HG03196 (cell line): ENCODE measurements at regions not wholly inside any gene's neighbourhood (a gene's known extent, or its start where the extent isn't known, plus 50 kb on each side); places are given as distances from the start of the nearest gene placed in this dataset.

ENCODE experiments used
- ATAC-seq: cut with Tn5 transposase; IDR thresholded peaks from one replicate; pipeline ENCODE4 v1.9.1; 2021; ENCODE audit not compliant: unreplicated experiment

DNA sequence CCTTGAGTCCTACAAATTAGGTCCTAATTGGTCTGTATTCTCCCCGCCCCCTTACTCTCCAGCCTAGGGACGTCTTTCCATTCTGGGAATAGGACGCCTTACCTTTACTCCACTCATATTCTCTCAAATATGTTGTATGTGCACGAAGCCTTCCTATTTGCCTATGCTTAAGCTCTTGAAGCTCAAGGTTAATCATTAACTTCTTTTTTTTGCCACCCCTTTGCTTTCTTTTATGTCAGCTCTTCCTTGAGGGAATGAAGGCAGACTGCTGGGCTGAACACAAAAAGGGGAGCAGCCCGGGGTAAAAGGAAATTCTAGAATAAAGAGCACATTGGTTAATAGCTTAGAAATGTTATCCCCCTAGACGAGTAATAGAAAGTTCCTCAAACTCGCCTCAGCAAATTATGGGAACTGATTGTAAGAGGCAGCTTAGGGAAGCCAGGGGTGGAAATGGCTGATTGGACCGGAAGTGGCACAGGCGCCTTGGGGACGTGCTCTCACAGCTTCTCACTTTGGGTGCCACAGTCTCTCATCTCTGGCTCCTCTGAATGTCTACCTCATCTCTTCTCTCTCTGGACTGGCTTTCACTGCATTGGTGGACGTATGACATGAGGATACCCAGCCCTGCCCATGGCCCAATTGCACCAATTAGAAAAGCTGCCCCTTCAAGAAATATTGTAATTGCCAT lies 122.3 kb upstream of the IL12B start:
- no peak for ATAC-seq

DNA sequence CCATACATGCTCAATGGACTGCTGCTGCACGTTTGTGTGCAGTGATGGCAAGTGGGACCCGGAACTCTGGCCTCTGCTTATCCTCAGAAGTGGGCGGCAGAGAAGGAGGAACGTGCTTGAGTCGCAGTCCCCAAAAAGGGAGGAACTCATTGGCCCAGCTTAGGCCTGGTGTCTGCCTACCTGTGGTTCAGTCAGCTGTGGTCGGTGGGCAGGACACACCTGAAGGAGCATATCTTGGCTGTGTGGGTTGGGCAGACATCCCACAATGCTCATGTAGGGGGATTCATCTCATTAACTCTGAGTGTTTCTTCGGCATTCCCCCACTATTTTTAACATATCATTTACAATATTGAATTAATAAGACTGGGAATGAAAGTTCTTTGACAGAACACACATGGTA lies 122.9 kb upstream of the IL12B start:
- ATAC-seq = no peak

- ATAC-seq = peak; percentile 7
These were observed 126.0 kb upstream of the IL12B start for GRCh38 chr5:159456261-159456660.

- ATAC-seq = peak; percentile 86
These were observed 126.6 kb upstream of the IL12B start for GRCh38 chr5:159456722-159457465.

DNA sequence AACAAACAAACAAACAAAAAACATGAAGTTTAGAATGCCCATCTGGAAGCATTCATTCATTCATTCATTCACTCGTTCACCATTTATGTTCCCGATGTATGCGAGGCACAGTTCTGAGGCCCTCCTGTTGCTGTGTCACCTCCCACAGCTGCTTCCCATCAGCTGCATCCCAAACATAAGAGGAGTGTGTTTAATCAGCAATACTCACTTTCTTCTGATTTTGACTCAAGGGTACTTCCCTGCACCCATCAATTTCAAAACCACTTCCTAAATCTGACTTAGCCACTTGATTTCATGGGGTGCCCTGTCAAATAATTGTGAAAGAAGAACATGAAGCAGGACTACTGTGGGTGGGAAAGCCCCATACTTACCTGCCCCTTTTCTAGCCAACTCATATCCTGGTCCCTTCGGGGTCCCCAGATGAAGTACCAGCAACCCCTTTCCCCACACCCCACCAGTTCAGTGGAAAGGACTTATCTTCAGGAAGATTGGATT lies 128.0 kb upstream of the IL12B start:
- peak; percentile 42 for ATAC-seq

DNA sequence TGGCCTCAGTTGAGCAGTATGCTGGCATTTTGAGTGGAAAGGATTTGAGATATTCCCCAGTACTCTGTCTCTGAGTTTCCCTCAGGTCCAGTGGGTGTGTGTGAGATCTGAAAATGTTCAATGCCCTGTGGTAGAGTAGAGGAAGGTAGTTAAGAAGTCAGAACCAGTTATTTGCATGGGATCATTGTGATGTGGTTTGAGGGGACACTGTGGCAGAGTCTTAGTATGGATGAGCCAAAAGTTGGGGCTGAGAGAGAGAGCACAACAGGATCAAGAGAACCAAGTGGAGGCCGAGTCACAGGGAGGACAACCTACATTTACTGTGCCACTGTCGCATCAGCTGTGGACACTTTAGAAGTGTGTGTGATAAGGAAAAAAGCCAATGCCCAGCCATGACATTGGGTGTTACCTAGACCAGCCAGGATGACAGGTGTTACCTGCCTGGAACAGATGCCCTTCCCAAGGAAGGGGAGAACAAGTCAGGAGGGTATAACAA lies 128.9 kb upstream of the IL12B start:
- ATAC-seq = no peak

DNA sequence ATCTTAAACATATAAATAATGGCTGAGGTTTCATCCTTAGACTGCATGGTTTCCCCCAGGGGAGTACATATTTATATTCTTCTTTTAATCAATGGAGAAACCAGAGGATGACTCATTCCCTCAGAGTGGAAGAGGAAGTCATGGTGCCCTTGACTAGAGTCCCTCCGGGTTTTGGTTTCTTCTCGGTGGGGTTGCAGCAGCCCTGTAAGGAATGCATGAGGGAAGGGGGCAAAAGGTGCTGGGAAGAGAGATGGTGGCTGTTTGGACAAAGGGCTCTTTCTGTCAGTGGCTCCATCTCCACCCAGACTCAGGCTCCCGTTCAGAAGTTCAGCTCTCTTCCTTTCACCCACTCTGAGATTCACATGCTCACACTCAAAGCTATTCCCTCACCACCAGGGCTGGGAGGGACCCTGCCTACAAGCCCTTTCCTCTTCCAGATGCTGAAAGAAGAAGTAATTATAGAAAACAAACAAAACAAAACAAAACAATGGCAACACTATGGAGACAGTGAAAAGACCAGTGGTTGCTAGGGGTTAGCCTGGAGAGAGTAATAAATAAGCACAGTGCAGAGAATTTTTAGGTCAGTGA lies 129.8 kb upstream of the IL12B start:
- no peak for ATAC-seq

DNA sequence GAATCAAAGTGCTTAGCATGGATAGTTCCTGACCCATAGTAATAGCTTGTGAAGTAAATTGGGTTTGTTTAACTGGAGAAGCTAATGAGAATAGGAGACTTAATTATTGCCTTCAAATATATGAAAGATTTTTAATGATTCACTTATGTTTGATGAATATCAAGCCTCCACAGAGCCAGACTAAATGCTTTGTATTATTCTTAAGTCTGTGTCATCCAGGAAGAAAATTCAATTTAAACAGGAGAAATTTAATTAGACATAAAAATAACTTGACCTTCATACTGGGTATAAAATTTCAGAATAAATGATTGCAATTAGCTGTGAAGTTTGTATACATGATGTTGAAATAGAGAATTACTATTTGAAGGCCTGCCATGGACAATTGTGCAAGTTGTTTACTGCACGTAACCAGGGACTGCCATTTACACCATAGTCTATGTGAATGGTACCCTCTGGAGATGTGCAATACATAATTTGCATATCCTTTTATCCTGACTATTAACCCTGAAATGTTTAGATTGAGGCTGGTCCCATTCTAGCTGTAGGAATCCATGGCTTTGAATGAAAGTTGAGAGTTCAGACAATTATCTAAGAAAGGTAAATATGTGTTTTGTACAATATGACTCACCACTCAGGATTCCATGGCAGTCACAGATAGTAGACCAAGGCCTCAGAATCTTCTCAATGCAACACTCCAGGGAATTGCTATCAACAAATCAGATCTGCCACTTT lies 133.5 kb upstream of the IL12B start:
- ATAC-seq = no peak

GRCh38 chr5:159465604-159466003 lies 135.3 kb upstream of the IL12B start:
- ATAC-seq = no peak

- no peak for ATAC-seq
These were observed 137.4 kb upstream of the IL12B start for GRCh38 chr5:159467666-159468065.

- ATAC-seq = peak; percentile 89
These were observed 139.4 kb upstream of the IL12B start for GRCh38 chr5:159469496-159470372.

DNA sequence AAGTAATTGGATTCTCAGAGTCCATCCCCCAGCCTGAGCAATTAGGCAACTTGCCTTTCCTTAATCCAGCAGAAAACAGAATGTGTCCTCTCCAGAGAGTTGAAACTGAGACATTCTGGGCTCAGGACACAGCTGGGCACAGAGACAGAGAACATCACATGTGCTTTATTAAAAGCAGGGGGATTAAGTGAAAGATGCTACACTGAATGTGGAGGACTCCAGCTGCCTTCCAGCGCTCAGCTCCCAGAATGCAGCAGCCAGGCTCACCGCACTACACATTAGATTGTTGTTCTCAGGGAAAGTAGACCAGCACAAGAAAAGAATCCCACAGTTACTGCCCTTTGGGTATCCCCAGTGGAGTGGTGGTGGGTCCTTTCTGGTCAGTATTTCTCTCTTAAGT lies 141.6 kb upstream of the IL12B start:
- no peak for ATAC-seq

- ATAC-seq = no peak
These were observed 144.7 kb upstream of the IL12B start for GRCh38 chr5:159475026-159475425.

- no peak for ATAC-seq
These were observed 148.7 kb upstream of the IL12B start for GRCh38 chr5:159478950-159479349.

DNA sequence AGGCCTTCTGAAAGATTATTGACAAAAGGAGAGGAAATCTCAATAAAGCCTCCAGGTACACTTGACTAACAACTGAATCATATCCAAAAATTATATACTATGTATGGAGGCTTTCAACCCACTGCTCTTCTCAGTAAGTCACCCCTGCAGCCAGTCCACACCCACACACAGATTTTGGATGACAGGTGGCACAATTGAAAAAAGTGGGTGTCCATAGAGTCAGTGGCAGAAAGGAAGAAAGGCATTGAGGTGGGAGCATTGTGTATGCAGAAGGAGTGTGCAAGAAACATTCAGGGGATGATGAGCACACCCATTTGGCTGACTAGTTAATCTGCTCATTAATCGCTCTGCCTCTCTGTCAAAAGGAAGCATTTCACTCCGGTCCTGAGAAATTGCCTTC lies 150.6 kb upstream of the IL12B start:
- no peak for ATAC-seq

DNA sequence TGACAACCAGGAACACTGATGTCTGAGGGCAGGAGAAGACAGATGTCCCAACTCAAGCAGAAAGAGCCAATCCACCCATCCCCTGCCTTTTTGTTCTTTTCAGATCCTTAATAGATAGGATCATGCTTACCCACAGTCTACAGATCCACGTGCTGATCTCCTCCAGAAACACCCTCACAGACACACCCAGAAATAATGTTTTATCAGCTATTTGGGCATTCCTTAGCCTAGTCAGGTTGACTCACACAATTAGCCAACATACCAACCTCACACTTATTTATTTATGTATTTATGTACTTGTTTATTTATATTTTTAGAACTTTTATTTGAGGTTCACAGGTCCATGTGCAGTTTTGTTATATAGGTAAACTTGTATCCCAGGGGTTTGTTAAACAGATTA lies 151.5 kb upstream of the IL12B start:
- ATAC-seq = no peak

DNA sequence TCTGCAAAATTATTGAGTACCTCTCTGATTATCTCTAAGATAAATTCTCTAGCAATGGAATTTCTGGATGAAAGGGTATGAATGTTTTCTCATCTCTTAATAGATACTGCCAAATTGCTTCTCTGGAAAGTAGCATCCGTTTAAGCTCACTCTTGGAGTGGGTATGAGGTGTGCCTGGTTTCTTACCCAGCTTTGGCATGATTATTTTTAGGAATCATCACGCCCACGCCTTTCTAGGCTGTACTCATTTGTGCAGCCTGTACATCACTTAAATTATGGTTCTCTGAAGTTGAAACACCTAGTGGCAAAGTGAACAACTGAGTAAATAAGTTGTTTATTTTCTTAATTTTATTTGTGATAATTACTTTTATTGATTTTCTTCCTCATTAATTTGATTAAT lies 156.5 kb upstream of the IL12B start:
- no peak for ATAC-seq

- ATAC-seq = no peak
These were observed 158.2 kb upstream of the IL12B start for GRCh38 chr5:159488516-159488915.

- no peak for ATAC-seq
These were observed 159.5 kb upstream of the IL12B start for GRCh38 chr5:159489779-159490178.

GRCh38 chr5:159490507-159490906 lies 160.2 kb upstream of the IL12B start:
- ATAC-seq = no peak
